ENCODE measurements at regions not wholly inside any gene's neighbourhood (a gene's known extent, or its start where the extent isn't known, plus 50 kb on each side); places are given as distances from the start of the nearest gene placed in this dataset.
"Not testable (repeated sequence)": the region's sequence is repeated elsewhere in the genome, so short reads cannot be mapped to it uniquely, and the experiment has no call there.

DNA sequence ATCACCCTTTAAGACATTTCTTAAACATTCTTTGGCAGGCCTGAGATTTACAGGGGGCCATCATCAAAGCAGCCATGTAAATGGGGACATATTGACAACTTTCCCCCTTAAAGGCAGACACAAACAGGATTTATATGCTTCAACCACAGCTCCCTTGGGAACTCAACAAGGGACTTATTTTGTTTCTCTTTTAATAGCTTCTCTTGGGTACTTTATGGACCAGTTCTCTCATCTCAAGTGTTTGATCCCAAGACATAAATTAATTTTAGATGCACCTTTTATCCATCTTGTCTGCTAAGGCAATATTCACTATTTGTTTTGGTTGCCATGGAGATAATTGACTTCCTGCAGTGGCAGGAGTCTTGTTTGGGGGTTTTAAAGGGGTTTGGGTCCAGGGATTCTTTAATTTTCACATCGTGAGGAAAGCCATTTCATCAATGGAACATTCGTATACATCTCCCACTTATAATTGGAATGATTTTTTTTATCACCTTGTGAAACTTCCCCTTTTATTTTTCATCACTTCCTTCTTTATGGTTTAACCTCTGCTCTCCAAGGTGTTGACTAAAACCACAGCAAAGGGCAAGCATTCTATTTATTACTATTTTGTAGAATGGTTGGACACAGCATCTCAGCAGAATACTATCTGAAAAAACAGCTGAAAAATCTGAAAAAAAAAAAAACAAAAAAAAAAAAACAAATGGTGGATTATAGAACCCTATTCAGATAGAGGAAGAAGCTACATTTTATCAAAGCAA is 726.0 kb downstream of the DIAPH3 start:
- no peak for DNase-seq

DNA sequence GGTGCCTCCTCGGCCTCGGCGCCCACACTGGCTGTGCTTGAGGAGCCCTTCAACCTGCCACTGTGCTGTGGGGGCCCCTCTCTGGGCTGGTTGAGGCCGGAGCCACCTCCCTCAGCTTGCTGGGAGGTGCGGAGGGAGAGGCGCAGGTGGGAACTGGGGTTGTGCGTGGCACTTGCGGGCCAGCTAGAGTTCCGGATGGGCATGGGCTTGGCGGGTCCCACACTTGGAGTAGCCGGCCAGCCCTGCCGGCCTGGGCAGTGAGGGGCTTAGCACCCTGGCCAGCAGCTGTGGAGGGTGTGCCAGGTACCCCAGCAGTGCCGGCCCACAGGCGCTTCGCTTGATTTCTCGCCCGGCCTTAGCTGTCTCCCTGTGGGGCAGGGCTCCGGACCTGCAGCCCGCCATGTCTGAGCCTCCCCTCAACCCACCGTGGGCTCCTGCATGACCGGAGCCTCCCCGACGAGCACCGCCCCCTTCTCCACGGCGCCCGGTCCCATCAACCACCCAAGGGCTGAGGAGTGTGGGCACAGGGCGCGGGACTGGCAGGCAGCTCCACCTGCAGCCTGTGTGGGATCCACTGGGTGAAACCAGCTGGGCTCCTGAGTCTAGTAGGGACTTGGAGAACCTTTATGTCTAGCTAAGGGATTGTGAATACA is 723.8 kb downstream of the DIAPH3 start:
- no peak for DNase-seq

DNA sequence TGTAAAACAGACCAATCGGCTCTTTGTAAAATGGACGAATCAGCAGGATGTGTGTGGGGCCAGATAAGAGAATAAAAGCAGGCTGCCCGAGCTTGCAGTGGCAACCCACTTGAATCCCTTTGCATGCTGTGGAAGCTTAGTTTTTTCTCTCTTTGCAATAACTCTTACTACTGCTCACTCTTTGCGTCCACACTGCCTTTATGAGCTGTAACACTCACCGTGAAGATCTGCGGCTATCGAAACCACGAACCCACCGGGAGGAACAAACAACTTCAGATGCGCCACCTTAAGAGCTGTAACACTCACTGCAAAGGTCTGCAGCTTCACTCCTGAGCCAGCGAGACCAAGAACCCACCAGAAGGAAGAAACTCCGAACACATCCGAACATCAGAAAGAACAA is 722.7 kb downstream of the DIAPH3 start:
- not testable (repeated sequence) for DNase-seq

DNA sequence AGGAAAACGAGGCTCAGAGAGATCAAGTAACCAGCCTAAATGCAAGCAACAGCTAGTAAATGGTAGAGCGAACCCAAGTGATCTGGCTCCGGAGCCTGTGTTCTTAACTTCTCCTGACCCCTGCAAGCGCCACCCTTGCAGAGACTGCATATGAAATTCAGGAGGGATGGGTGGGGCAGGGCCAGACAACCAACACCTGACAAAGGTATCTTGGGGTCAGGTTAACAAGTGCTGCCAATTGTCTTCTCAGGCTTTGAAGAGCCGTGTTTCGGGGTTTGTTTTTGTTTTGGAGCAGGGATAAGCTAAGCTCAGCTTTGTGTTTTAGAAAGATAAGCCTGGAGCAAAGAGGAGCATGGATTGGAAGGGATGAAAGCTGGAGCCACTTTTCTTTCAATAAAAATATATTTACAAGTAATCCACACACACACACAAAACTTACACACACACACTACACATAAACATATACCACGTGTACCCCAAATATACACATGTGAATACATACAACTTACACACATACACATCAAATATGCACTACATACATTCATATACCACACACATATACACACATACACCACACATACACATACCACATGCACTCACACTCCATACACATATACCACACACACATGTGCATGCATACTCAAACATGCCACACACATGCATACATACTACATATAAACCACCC is 722.0 kb downstream of the DIAPH3 start:
- no peak for DNase-seq

DNA sequence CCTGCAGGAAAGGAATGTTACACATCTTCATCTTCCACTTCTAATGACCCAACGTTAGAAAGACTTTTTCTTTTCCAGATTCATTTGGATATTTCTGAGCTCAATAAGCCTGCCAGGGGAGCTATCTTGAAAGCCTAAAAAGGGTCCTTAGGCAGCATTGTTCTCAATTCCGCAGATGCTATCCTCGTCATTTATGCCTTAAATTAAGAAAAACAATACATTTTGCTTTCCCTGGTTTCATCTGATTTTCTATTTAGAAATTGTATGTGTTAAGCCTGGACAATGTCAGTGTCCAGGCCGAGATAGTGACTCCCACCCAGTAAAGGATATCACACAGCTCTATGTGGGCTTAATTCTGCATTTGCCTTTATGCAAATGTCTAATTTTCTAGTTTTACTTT is 721.3 kb downstream of the DIAPH3 start:
- no peak for DNase-seq

DNA sequence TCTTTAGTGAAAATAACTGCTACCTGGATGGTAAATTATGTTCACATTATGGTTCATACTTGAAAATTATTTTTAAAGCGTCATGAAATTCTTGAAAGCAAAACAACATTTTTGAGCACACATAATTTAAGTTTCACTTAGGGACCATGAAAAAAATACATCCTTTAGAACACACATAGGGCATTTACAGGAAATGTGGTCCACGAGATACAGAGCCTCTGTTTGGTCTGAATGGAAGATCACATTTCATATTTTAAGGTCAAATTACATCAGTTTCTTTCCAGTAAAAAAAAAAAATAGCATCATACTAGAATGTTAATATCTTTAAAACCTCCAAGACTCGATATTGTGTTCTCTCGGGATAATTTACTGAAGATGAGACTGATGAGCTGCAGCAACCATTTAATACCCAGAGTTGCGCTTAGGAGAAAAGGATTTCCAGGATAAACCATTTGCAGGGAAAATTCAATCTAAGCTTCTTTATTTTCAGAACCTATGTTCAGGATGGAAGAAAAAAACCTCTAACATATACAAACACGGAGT is 720.7 kb downstream of the DIAPH3 start:
- DNase-seq = no peak

DNA sequence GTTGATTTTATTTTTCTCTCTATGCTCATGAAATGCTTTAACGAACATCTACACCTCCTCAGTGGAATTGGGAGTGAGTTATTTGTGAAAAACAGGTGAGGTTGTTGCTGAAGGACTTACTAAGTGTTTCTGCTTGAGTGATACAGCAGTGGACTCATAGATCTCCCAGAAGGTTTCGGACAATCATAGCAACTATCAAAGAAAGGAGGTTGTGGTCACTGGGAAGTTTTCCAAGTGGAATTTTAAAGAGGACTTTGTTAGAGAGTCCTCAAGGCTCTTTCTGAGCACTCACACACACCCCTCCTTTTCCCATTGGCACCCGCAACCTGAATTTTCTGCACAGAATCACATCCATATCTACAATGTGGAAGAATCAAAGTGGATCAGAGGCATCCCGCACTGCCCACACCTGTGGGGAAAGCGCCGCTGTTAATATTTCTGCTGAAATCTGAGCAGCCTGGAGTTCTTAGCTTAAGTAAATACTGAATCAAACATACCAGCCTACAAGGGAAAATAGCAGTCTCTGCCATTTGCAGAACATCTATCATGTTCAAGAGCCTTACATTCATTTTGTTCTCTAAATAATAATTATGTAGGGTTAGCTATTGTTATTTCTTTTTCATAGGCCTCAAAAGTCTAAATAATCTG is 719.4 kb downstream of the DIAPH3 start:
- no peak for DNase-seq

DNA sequence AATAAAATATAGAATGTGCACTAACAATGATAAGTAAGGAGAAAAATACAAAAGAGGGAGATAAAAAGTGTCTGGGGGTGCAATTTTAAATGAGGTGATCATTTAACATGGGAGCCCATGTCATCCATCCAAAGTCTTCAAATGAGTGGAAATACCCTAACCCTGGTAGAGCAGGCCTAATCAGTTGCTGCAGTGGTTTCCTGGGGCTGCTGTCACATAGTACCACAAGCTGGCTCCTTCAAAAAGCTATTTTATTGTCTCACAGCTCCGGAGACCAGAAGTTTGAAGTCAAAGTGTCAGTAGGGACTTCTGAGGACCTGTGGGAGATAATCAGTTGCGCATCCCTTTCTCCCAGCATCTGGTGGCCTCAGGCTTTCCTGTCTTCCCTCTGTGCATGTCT is 717.9 kb downstream of the DIAPH3 start:
- DNase-seq = no peak

DNA sequence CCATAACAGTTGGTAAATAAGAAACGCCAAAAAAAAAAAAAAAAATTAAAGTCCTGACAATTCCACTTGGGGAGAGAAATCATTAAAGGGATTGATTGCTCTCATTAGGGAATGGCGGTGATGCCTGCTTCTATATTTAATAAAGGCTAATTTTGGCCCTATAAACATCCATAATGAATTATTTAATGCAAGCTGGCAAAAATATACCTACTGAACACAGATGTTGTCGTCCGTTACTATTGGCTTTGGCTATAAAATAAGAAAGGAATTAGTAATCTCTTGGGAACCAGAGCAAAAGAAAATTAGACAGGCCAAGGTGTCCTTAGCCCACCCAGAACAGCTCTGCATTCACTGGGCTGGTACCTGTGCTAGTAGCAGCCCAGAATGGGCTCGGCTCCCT is 717.3 kb downstream of the DIAPH3 start:
- no peak for DNase-seq

DNA sequence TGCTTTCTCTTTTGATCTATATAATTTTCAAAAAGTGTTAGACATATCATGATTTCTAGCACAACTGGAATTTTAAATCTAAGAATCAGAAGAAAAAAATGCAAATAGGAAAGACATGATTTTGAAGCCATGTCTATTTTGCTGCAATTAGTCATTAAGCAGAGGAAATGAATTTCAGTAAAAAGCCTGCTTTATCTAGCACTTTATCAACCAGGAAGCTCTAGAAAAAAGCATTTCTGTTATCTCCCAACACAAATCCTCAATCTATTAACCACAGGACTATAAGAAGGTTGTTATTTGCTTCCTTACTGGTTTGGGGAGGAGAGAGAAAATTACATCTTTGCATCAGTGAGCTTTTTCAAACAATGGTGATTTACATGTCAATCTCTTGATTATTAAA is 716.7 kb downstream of the DIAPH3 start:
- DNase-seq = no peak

DNA sequence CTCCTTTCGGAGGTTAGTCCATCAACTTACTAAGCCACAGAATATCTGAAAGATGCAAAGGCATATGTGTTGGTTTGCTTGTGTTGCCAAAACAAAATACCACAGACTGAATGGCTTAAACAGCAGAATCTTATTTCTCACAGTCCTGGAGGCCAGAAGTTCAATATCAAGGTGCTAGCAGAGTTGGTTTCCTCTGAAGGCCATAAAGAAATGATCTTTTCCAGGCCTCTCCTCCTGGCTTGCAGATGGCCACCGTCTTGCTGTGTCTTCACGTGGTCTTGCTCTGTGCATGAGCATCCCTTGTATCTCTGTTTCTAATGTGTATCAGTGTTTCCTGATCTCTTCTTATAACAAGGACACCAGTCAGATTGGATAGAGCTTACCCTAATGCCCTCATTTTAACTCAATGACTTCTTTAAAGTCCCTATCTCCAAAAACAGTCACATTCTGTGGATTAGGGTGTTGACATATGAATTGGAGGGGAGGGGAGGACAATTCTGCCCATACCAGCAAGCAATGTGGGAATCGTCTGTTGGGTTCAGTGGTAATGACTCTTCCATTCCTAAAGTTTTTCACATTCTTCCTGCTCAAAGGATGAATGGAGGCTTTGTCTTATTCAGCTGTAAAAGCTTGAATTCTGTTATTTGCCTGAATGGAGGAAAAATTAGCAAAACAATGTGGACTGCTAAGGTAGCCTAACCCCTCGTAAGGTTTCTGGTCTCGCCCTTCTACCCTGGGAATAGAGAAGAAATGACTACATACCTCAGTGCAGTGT is 715.7 kb downstream of the DIAPH3 start:
- DNase-seq = no peak

DNA sequence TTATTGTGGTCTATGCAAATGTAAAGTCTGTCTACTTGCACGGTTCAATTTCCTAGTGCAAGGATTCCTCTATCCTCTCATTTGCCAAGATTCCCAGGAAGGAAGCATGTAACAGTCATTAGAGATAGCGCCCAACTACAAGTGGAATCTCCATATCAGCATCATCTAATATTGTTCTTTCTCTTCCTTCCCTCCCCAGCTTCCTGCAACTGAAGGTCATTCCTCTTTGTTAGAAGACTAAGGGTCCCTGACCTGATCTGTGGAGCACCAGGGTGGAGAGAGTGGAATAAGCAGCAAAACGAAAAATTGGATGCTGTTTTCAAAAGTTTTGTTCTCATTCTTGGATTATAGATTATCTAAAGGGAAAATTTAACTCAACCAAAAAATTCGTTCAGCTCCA is 714.0 kb downstream of the DIAPH3 start:
- DNase-seq = no peak

DNA sequence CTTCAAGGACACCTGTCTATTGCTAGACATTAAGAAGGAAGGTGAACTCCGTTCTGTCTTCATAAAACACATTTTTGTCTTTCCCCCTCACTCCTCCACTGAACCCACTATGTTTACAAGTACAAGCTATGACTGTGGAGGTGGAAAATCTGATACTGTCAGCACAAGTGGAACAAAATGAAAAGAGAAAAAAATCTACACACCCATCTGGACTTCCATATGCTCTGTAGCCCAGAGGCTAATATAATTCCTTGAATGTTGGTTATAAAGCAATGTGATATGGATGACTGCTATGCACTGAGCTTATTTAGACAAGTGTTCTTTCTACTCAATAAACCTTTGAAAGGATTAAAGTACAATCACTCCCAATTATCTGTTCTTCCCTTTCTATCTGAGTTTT is 713.5 kb downstream of the DIAPH3 start:
- DNase-seq = no peak

DNA sequence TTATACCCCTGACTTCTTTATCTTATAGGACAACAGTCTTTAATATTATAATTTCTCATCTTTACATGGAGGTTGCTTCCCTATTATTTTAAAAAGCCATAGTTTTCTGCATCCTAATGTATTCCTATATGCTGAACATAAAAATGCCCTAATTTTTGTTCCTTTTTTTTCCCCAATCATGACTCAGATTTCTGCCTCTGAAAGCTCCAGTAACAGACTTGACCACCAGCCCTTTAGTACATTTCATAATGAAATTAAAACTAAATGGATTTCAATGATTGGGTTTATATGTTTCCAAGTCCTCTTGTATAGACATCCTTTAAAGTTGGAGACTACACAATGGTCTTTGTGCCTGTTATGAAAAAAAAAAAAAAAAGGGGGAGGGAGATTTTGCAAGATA is 712.5 kb downstream of the DIAPH3 start:
- no peak for DNase-seq

DNA sequence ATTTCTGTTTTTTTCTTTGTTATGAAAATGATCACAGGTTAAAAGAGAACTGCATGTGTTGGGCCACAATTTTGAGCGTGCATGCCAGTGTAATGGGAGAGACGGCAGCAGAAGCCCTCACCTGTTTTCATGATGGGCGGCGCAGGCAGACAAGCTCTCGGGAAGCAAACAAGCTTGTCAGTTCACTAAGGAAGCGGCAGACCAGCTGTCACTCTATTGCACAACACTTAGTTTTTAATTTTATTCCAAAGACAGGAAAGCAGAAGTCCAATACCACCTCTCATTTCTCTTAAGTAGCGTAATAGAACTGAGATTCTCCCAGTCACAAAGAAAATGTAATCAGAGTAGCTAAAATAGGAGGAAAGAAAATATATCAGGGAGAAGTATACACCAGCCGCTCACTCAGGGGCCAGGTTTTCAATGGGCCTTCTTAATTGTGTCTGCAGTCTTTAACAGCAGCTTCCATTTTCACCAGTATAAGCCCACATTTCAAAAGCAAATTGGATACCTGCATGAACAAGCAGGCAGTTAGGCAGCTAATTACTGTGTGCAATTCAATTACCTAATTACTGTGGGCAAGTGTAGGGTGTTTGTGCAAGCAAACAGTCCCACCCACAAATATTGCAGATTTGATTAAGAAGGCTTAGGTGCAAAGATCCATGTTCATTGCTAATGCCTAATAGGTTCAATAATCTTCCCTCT is 711.4 kb downstream of the DIAPH3 start:
- DNase-seq = no peak

DNA sequence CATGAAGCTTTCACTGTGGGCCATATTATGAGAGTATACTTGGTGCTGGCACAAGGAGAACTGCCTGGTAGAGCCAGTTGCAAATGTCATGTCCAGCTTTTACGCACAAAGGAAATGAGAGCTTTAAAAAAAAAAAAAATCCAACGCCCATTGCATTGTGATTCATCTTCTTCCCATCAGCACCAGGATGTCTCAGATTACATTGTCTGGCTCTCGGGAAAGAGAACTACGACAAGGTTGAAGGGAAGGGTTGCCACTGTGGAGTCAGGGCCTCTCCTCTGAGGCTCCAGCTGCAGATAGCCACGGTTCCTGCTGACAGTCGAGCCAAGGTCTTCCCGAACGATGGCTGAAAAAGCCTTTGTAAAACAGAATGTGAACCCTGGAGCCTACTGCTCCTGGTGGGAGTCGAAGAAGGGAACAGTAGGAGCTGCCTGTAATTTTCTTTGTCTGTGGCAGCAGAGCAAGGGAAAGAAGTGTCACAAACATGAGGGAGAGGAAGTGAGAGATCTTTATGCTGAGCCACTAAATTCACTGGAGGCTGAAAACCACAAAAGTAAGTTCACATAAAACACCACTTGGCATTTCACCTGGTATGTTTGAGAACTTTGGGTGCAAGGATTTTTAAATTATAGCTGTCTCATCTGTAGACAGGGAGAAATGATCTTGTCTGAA is 704.7 kb downstream of the DIAPH3 start:
- no peak for DNase-seq

DNA sequence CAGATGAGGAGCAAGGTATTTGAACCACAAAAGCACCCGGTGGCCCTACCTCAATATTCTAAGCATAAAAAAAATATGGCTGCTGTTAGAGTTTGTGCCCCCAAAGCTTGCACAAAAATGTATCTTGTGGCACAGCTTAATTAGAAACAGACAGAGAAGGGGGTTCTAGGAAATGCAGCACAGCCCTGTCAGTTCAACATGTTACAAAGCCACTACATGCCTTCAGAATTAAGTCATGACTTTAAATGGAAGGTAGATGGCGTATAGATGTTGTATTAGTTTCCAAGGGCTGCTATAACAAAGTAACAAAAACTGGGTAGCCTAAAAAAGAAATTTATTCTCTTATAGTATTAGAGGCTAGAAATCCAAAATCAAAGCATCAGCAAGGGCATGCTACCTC is 703.8 kb downstream of the DIAPH3 start:
- DNase-seq = no peak

DNA sequence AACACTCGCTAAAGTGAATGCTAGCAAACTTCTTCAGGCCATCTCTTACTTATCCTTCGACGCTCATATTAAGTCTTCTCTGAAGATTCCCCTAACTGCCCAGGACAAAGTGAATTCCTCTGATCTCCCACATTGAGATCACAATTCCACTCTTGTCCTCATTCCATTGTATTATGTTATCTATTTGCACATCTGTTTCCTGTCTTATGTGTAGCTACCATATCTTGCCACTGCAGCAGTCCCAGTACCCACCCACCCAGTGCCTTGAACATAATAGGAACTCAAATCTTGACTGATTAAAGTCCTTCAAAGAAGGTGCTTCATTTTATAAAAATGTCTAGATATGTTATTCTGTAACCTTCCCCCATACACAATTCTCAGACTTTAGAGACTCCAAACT is 702.3 kb downstream of the DIAPH3 start:
- no peak for DNase-seq

DNA sequence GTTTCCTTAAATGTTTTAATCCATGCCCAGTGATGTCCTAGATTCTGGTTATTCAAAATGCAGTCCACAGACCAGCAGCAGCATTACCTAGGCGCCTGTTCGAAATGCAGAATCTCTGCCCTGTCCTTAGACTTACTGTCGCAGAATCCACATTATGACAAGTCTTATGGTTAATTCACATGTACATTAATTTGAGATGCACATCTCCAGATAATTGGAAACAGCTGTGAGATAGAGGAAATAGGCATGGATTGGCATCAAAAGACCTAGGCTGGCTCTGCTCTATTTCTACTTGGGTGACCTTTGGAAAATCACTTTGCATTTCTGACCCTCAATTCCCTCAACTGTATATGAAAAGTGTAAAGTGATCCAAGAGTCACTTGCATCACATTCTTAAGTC is 700.7 kb downstream of the DIAPH3 start:
- no peak for DNase-seq

DNA sequence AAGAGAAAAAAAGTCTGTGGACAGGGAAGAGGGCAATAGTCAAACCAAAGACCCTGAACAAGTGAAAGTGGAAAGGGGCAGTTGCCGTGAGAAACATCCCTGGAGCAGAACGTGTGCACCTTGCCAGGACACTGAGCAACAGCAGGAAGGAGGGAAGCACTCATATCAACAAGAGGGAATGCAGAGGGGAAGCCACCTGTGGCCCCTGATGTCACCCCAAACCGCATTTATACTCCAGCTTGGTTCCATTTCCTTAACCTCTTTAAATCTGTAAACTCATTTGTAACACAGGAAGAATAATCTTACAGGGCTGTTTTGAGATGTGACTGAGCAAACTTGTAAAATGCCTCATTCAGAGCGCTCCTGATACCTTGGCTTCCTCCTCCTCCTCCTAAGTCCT is 698.8 kb downstream of the DIAPH3 start:
- no peak for DNase-seq

DNA sequence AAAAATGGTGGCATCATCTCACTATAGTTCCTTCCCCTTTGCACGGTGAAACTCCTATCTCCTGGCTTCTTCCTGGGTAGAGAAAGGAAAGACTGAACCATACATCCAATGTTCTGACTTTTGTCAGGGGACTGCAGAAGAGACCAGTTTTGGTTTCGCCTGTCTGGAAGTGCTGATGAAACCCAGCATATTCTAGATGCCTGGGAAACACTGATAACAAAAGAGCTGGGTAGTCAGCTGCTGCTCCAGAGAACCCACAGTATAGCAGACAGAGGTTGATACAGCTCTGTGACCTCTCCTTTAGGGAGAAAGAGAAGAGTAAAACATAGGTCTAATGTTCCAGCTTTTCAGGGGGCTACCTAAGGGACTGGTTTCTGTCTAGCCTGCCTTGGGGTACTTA is 695.3 kb downstream of the DIAPH3 start:
- no peak for DNase-seq

All from hindlimb muscle (tissue), 1 donor.